WTC11 (cell line): ENCODE measurements at regions not wholly inside any gene's neighbourhood (a gene's known extent, or its start where the extent isn't known, plus 50 kb on each side); places are given as distances from the start of the nearest gene placed in this dataset.

Experiments used
- ATAC-seq: fragments of 200-7000 bp; cut with Tn5 transposase; 2 replicates; pipeline ENCODE4 v1.10.0; 2021; ENCODE audit warnings: mild to moderate bottlenecking, moderate library complexity
- CTCF ChIA-PET: fragments of 300-600 bp; sonication (Branson Sonifier 250); formaldehyde crosslinking; loops from one replicate; lab custom pipeline; 2021; ENCODE audit warnings: antibody characterized with exemption; lab: Charles Lee
- POLR2A ChIA-PET: fragments of 350-600 bp; sonication (Branson Sonifier 250); formaldehyde crosslinking; loops from one replicate; lab custom pipeline; 2021; ENCODE audit warnings: antibody characterized with exemption; lab: Charles Lee
- DNase-seq: peaks from one replicate; pipeline ENCODE4 v3.0.0; 2021; ENCODE audit warnings: low spot score
- H3K27ac Mint-ChIP-seq: 2 replicates; pipeline ENCODE4 v1.8.0; 2021; ENCODE audit warnings: mixed read lengths
- H3K27me3 Mint-ChIP-seq: 2 replicates; pipeline ENCODE4 v1.8.0; 2021; ENCODE audit warnings: low read depth, mild to moderate bottlenecking, moderate library complexity, mixed read lengths
- H3K36me3 Mint-ChIP-seq: 2 replicates; pipeline ENCODE4 v1.8.0; 2021; ENCODE audit warnings: mixed read lengths
- H3K4me1 Mint-ChIP-seq: 2 replicates; pipeline ENCODE4 v1.8.0; 2022; ENCODE audit warnings: mixed read lengths
- H3K4me3 Mint-ChIP-seq: 2 replicates; pipeline ENCODE4 v1.8.0; 2021; ENCODE audit warnings: mild to moderate bottlenecking, moderate library complexity, mixed read lengths
- H3K9me3 Mint-ChIP-seq: 2 replicates; pipeline ENCODE4 v1.8.0; 2021; ENCODE audit warnings: mixed read lengths
- AR ChIP-seq: fragments of 250-450 bp; sonication (Bioruptor Pico); IDR thresholded peaks from 2 replicates; pipeline ENCODE4 v1.9.0; 2021; ENCODE audit warnings: mild to moderate bottlenecking
- ATF1 ChIP-seq: sonication (generic); formaldehyde crosslinking; IDR thresholded peaks from 2 replicates; pipeline ENCODE4 v1.8.1; 2023; ENCODE audit warnings: mild to moderate bottlenecking, moderate library complexity, missing genetic modification reagents
- CREM ChIP-seq: sonication (generic); formaldehyde crosslinking; IDR thresholded peaks from 2 replicates; pipeline ENCODE4 v1.8.1; 2022; ENCODE audit warnings: mild to moderate bottlenecking, missing genetic modification reagents, moderate library complexity
- ELF4 ChIP-seq: sonication (generic); formaldehyde crosslinking; IDR thresholded peaks from 2 replicates; pipeline ENCODE4 v1.8.1; 2022; ENCODE audit warnings: low read depth, mild to moderate bottlenecking, moderate library complexity, missing genetic modification reagents
- FOXJ3 ChIP-seq: sonication (generic); formaldehyde crosslinking; IDR thresholded peaks from 2 replicates; pipeline ENCODE4 v1.9.0; 2021; ENCODE audit warnings: missing genetic modification reagents, mild to moderate bottlenecking, borderline replicate concordance
- FOXP4 ChIP-seq: sonication (generic); formaldehyde crosslinking; IDR thresholded peaks from 2 replicates; pipeline ENCODE4 v1.8.0; 2022; ENCODE audit warnings: mild to moderate bottlenecking, missing genetic modification reagents
- GRHL2 ChIP-seq: fragments of 250-450 bp; sonication (Bioruptor Pico); IDR thresholded peaks from 2 replicates; pipeline ENCODE4 v1.8.0; 2022; ENCODE audit warnings: mild to moderate bottlenecking, moderate library complexity; ENCODE audit not compliant: insufficient replicate concordance, severe bottlenecking
- MYBL2 ChIP-seq: sonication (generic); formaldehyde crosslinking; IDR thresholded peaks from 2 replicates; pipeline ENCODE4 v1.8.1; 2023; ENCODE audit warnings: mild to moderate bottlenecking, moderate library complexity, missing genetic modification reagents
- NFYB ChIP-seq: sonication (generic); formaldehyde crosslinking; conservative IDR thresholded peaks from 2 replicates; pipeline ENCODE4 v1.8.0; 2022; ENCODE audit warnings: low read depth, missing genetic modification reagents
- NR1H2 ChIP-seq: sonication (generic); formaldehyde crosslinking; IDR thresholded peaks from 2 replicates; pipeline ENCODE4 v1.9.0; 2021; ENCODE audit warnings: mild to moderate bottlenecking, moderate library complexity, missing genetic modification reagents
- SMAD3 ChIP-seq: sonication (generic); formaldehyde crosslinking; IDR thresholded peaks from 2 replicates; pipeline ENCODE4 v1.8.0; 2022; ENCODE audit warnings: missing genetic modification reagents, mild to moderate bottlenecking, borderline replicate concordance
- SMAD4 ChIP-seq: sonication (generic); formaldehyde crosslinking; IDR thresholded peaks from 2 replicates; pipeline ENCODE4 v1.8.0; 2022; ENCODE audit warnings: mild to moderate bottlenecking, missing genetic modification reagents
- STAT6 ChIP-seq: sonication (generic); formaldehyde crosslinking; conservative IDR thresholded peaks from 2 replicates; pipeline ENCODE4 v1.8.1; 2023; ENCODE audit warnings: mild to moderate bottlenecking, low read depth, missing genetic modification reagents, moderate library complexity
- TEAD1 ChIP-seq: sonication (generic); formaldehyde crosslinking; IDR thresholded peaks from 2 replicates; pipeline ENCODE4 v1.8.0; 2022; ENCODE audit warnings: mild to moderate bottlenecking, missing genetic modification reagents
- TEAD4 ChIP-seq: sonication (generic); formaldehyde crosslinking; IDR thresholded peaks from 2 replicates; pipeline ENCODE4 v1.8.0; 2022; ENCODE audit warnings: mild to moderate bottlenecking, missing genetic modification reagents
- USF1 ChIP-seq: sonication (generic); formaldehyde crosslinking; IDR thresholded peaks from 2 replicates; pipeline ENCODE4 v1.8.0; 2022; ENCODE audit warnings: mild to moderate bottlenecking, missing genetic modification reagents
- ZBTB43 ChIP-seq: sonication (generic); formaldehyde crosslinking; IDR thresholded peaks from 2 replicates; pipeline ENCODE4 v1.8.1; 2023; ENCODE audit warnings: mild to moderate bottlenecking, missing genetic modification reagents
- ZNF532 ChIP-seq: fragments of 250-450 bp; sonication (Bioruptor Pico); IDR thresholded peaks from 2 replicates; pipeline ENCODE4 v1.9.0; 2021; ENCODE audit warnings: mild to moderate bottlenecking, borderline replicate concordance

GRCh38 chr11:119829402-119829801 is 100.4 kb upstream of the NECTIN1 start:
- Mint-ChIP-seq H3K27me3 (peaks cover 3% of the 10 kb centered on the region), H3K36me3 (peaks cover 7% of the 10 kb centered on the region; the same call in 1 of the 2 replicates), H3K4me1 (peaks cover 39% of the 10 kb centered on the region), H3K9me3 (peaks cover 22% of the 10 kb centered on the region), H3K4me3 (no peak overlapping the region), H3K27ac (no peak overlapping the region)
- CTCF ChIA-PET, result interaction anchor here (0.6 to 1.1 kb wide), 2 partner anchors 100 to 858 kb away, joined by 3 read pairs; partner anchors contain the start of genes FOXR1 and NECTIN1
- TF ChIP-seq ATF1 (CRISPR knock-in tag), result no peak
- TF ChIP-seq STAT6 (CRISPR knock-in tag), result no peak
- no peak for TF ChIP-seq GRHL2 (CRISPR knock-in tag)
- POLR2A ChIA-PET, result no interaction called here
- ATAC-seq, result no peak
- DNase-seq, result no peak

GRCh38 chr11:119828819-119829218 is 99.8 kb upstream of the NECTIN1 start:
- peaks cover 39% of the 10 kb centered on the region for H3K4me1 Mint-ChIP-seq
- peaks cover 7% of the 10 kb centered on the region; the same call in 1 of the 2 replicates for H3K36me3 Mint-ChIP-seq
- peaks cover 22% of the 10 kb centered on the region for H3K9me3 Mint-ChIP-seq
- no peaks in the 10 kb centered on the region; the same call in 1 of the 2 replicates for H3K27me3 Mint-ChIP-seq
- H3K4me3 Mint-ChIP-seq, result no peak overlapping the region
- CTCF ChIA-PET, result interaction anchor here (0.6 kb wide), 1 partner anchor 857 kb away, joined by 3 read pairs; the partner anchor contains the start of gene FOXR1
- ATAC-seq (peak; percentile 20), DNase-seq (no peak)
- no peak overlapping the region for H3K27ac Mint-ChIP-seq
- POLR2A ChIA-PET, result no interaction called here
- TF ChIP-seq NFYB (CRISPR knock-in tag) (0 out of 2 replicates have a peak, but pooled peaks have one; percentile 26), ELF4 (CRISPR knock-in tag) (no peak), TEAD4 (CRISPR knock-in tag) (no peak)

- Mint-ChIP-seq H3K4me3 (no peak overlapping the region), H3K9me3 (peaks cover 23% of the 10 kb centered on the region), H3K27ac (no peak overlapping the region), H3K36me3 (peaks cover 7% of the 10 kb centered on the region; the same call in 1 of the 2 replicates), H3K27me3 (no peaks in the 10 kb centered on the region; the same call in 1 of the 2 replicates), H3K4me1 (peaks cover 39% of the 10 kb centered on the region)
- no peak for ATAC-seq
- no peak for DNase-seq
- CTCF ChIA-PET, result interaction anchor here (0.9 kb wide), 2 partner anchors 30 to 85 kb away, joined by 3 to 4 read pairs; no protein-coding TSS in a partner anchor
- POLR2A ChIA-PET, result no interaction called here
- TF ChIP-seq SMAD3 (no peak), AR (CRISPR knock-in tag) (no peak), TEAD1 (CRISPR knock-in tag) (no peak), SMAD4 (CRISPR knock-in tag) (no peak), FOXJ3 (CRISPR knock-in tag) (no peak), ZBTB43 (no peak), FOXP4 (CRISPR knock-in tag) (no peak), NR1H2 (no peak), USF1 (CRISPR knock-in tag) (no peak), ZNF532 (no peak), CREM (CRISPR knock-in tag) (no peak), MYBL2 (CRISPR knock-in tag) (no peak)
Measured at GRCh38 chr11:119828006-119828405, 99.0 kb upstream of the NECTIN1 start.
